ENCODE measurements at regions not wholly inside any gene's neighbourhood (a gene's known extent, or its start where the extent isn't known, plus 50 kb on each side); places are given as distances from the start of the nearest gene placed in this dataset.
"Not testable (repeated sequence)": the region's sequence is repeated elsewhere in the genome, so short reads cannot be mapped to it uniquely, and the experiment has no call there.

DNA sequence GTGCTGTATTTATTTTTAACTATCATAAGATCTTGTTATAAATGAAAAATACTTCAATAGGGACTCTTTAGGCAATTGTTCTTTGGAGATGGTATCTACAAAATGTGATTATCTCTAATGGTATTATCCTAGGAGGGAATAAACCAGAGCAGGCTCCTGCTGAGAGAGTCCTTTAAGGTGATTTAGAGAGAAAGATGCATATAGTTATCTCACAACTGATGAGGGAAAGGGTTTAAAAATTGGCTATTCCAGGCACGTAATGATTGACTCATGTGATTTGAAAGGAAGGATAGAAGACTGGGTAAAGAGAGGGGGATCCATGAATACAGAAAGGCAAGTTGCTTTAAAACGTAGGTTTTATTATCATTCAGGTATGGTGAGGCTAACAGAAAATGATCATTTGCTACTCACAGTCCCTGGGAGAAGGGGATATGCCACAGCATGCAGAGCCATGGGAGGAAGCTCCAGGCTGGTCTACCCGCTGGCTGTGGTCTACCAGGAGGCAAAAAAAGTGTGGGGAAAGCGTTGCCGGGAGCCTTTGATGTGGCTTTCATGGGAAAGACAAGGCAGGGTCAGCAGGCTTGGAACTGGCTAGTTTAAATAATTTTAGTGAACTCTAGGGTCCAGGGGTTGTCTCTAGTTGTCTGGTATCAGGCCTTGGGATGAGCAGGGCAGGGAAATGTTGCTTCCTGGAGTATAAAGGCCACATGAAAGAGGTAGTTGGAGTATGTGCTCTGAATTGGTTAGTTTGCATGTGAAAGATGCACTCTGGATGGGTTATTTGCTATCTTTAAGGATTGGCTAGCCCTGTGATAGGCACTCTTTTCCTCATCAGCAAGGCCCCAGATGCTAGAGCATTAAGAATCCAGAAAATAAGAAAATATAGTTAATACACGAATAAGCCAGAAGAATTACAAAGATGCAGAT is 798.4 kb upstream of the GRM7 start:
- DNase-seq = no peak

- no peak for DNase-seq
These were observed 794.5 kb upstream of the GRM7 start for GRCh38 chr3:6066397-6066796.

- not testable (repeated sequence) for DNase-seq
These were observed 793.9 kb upstream of the GRM7 start for GRCh38 chr3:6066868-6067578.

- no peak for DNase-seq
These were observed 786.0 kb upstream of the GRM7 start for GRCh38 chr3:6074952-6075351.

DNA sequence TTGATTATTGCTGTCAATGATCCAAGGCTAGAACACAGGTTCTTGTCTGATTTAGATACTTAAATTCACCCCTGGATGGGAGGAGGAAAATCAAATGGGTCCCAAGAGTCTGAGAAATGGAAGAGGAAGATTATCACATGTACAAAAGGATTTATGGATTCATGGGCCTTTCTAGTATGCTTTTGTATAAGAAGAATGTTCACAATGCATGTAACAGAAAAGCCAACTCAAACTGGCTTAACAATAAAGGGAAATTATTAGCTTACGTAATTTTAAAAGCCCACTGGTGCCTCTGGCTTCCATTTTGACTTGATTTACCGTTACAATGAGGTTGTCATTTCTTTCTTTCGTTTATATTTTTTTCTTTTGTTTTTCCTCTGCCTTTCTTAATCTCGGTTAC is 782.5 kb upstream of the GRM7 start:
- DNase-seq = no peak

GRCh38 chr3:6079011-6079410 is 781.9 kb upstream of the GRM7 start:
- DNase-seq = no peak

GRCh38 chr3:6079561-6080179 is 781.2 kb upstream of the GRM7 start:
- no peak for DNase-seq

DNA sequence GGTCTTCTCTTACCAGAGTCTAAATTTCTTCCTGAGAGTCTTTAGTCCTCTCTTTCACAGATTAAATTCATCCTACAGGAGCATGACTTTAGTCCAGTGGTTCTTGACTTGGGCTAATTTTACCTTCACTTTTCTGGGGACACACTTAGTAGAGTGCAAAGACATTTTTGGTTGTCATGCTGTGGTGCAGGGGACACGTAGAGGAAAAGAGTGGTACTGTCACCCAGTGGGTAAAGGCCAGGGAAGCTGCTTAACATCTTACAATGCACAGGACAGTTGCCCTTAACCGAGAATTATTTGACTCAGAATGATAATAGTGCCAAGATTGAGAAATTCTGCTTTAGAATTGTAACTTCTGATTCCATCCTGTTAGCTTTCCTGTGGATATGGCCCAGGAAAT is 772.5 kb upstream of the GRM7 start:
- DNase-seq = no peak

GRCh38 chr3:6089780-6090179 is 771.1 kb upstream of the GRM7 start:
- DNase-seq = no peak

DNA sequence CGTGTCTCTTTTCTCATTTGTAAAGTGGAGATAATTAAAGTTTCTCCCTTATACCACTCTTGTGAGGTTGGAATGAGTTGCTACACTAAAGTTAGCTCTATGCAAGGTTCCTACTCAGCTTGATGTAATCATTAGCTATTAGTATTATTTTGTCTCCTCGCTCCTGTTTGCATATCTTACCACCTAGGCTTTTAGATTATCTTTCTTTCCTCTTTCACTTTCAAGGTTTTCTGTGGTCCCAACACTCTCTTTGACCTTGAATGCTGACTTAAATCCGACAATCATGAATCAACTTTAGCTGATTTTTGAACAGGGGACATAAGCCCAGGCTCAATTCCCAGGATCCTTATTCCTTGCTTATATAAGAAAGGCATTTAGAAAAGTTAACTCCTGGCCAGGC is 769.7 kb upstream of the GRM7 start:
- no peak for DNase-seq

DNA sequence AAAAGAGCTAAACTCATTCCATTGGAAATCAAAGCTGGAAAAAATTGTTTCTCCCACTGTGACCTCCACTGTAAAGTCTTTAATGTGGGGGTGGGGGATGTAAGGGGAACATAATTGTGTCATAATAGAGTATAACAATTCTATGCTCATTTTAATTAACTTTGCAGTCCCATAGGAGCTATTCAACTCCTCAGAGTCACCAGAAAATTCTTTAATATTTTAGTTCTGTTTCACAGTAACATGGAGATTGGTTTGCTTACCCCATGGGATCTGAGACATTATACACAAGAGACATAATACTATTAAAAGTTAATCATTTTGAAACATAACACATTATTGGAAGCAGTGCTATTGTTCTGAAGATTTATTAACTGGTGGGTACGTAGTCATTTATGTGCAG is 765.9 kb upstream of the GRM7 start:
- no peak for DNase-seq

GRCh38 chr3:6097021-6097420 is 763.9 kb upstream of the GRM7 start:
- no peak for DNase-seq

- DNase-seq = no peak
These were observed 763.4 kb upstream of the GRM7 start for GRCh38 chr3:6097556-6097955.

GRCh38 chr3:6098516-6099157 is 762.3 kb upstream of the GRM7 start:
- DNase-seq = no peak

DNA sequence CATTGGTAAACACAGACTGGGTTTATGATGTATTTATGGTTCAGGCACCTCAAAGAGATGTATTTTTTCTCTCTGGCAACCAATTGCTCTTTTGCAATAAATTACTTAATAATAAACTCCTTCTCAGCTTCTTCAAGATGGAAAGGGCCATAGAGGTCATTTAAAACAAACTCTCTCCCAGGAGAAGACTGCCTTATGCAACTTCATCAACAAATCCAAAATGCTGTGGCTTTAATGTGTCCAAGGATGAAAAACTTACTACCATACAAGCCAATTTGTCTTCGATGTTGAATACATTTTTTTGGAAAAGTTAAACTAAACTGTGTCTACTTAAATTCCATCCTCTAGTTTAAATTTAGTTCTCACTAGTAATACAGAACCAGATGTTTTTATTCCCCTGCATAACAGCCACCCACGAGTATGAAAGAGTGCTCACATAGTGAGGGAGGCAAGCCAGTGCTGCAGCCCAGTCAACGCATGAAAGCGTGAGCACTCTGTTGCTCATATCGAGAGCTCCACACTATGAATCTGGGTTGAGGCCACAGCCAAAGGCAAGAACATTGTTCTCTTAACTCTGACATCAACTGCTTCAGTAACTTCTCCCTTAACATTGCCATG is 761.3 kb upstream of the GRM7 start:
- no peak for DNase-seq

DNA sequence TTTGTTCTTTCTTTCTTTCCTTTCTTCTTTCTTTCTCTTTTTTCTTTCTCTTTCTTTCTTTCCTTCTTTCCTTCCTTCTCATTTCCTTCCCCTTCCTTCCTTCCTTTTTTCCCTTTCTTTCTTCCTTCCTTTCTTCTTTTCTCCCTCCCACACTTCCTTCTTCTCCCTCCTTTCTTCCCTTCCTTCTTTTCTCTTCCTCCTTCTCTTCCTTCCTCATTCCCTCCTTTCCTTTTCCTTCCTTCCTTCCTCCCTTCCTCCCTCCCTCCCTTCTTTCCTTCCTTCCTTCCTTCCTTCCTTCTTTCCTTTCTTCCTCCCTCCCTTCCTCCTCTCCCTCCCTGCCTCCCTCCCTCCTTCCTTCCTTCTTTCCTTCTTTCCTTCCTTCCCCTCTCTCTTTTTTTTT is 755.7 kb upstream of the GRM7 start:
- DNase-seq = no peak

GRCh38 chr3:6108957-6109356 is 752.0 kb upstream of the GRM7 start:
- no peak for DNase-seq

GRCh38 chr3:6110451-6110850 is 750.5 kb upstream of the GRM7 start:
- DNase-seq = no peak

DNA sequence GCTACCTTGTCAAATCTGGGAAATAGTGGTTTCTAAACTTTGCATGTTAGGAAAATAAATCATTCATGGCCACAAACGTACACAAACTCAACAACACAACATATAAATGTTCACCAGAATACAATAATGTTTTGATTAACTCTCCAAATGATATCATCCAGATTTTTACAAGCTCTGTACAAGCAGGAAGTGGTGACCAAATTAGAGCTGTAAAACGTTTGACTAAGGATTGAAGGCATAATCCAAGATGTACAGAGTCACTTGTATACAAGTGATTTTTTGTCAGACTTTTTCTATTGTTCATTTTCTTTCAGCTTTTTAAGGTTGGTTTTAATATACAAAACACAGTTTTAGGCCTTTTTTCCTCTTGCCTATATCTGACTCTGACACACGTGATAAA is 748.4 kb upstream of the GRM7 start:
- no peak for DNase-seq

GRCh38 chr3:6113338-6113737 is 747.6 kb upstream of the GRM7 start:
- no peak for DNase-seq

GRCh38 chr3:6119367-6119766 is 741.5 kb upstream of the GRM7 start:
- DNase-seq = no peak

DNA sequence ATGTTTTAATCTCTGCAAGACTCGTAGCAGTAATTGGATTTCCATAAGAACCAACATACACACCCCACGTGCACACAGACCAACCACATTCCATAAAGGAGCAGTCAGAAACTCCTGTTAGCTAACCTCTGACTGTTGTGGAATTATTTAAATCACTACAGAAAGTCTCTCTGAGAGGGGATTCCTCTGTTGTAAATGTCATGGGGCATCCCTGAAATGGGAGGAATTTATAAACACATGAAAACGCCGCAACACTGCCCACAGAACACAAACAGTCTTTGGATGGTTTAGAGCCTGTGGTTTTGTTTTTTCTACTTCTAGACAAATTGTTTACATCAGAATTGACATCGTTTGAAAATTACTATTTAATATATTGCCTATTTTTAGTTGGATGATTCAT is 740.1 kb upstream of the GRM7 start:
- DNase-seq = no peak

DNA sequence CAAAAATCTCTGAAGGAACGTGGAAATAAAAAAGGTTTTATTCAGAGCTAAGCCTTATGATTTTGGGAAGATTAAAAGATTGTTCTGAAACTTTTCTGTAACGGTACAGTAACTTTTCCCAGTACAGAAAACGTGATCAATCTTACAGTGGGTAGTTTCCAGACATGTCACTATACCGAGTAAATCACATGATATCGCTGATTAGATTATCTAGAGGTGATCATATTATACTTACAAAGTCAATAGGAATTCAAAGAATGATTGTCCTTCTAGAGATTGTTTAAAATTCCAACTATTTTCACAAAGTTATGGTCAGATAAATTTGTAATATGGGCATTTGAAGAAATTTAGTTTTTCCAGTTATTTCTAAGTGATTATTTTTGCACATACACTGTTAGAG is 736.0 kb upstream of the GRM7 start:
- no peak for DNase-seq

Data from CD4-positive, alpha-beta T cell treated with Interleukin-12 subunit alpha and Interleukin-12 subunit beta, for 1 hour (primary cell).